ENCODE measurements at regions not wholly inside any gene's neighbourhood (a gene's known extent, or its start where the extent isn't known, plus 50 kb on each side); places are given as distances from the start of the nearest gene placed in this dataset.

DNA sequence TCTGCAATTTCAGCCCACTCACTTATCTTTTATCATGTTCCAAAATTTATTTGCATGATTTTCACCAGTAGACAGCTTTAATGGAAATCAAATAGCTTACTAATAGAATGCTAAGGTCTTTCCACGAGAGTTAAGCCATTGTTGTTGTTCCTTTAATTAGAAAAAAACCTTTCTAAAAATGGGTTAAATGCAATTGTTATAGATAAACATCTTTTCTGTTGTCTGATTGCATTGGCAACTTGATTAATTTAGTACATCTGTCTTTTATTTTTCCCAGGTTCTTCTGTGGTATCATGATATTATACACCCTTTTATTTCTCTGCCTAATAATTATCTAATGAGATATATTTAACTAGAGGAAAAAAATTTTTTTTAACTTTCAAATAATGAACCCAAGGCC, 487.6 kb upstream of the MBL2 start:
- TF ChIP-seq POLR2A (IDR thresholded peaks at IDR 0.05) (no peak), POLR2AphosphoS5 (IDR thresholded peaks at IDR 0.05) (no peak), EP300 (IDR thresholded peaks at IDR 0.05) (no peak)
- TF ChIP-seq, protein P1, sequence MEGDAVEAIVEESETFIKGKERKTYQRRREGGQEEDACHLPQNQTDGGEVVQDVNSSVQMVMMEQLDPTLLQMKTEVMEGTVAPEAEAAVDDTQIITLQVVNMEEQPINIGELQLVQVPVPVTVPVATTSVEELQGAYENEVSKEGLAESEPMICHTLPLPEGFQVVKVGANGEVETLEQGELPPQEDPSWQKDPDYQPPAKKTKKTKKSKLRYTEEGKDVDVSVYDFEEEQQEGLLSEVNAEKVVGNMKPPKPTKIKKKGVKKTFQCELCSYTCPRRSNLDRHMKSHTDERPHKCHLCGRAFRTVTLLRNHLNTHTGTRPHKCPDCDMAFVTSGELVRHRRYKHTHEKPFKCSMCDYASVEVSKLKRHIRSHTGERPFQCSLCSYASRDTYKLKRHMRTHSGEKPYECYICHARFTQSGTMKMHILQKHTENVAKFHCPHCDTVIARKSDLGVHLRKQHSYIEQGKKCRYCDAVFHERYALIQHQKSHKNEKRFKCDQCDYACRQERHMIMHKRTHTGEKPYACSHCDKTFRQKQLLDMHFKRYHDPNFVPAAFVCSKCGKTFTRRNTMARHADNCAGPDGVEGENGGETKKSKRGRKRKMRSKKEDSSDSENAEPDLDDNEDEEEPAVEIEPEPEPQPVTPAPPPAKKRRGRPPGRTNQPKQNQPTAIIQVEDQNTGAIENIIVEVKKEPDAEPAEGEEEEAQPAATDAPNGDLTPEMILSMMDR (IDR thresholded peaks at IDR 0.05) = no peak

Measured in gastroesophageal sphincter (tissue), 3 donors.